ENCODE measurements at regions not wholly inside any gene's neighbourhood (a gene's known extent, or its start where the extent isn't known, plus 50 kb on each side); places are given as distances from the start of the nearest gene placed in this dataset.

DNA sequence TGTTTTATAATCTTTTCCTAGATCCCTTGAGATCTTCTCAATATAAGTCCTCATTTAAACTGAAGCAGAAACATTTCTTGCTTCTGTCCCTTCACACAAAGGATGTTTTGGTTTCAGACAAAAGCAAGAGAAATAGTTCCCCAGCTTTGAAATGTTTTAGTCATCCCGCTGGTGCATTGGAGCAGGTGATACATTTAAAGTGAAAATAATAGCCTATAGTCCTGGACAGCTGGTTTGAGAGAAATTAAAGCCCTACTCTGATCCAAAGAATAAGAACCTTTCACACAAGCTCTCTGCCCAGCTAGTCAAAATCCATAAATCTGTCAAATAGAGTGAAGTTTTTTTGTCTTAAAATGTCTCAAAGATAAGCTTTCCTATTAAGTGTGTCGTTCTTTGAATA, 79.4 kb downstream of the LUZP4 start:
- H3K9me3 Mint-ChIP-seq (ENCODE audit: low read depth), result no peaks in the 10 kb centered on the region
- no peak for DNase-seq (ENCODE audit: low spot score, unreplicated experiment)
- H3K36me3 Mint-ChIP-seq (ENCODE audit: insufficient read depth), result no peaks in the 10 kb centered on the region
- H3K27me3 Mint-ChIP-seq, result no peaks in the 10 kb centered on the region
- peaks cover 18% of the 10 kb centered on the region for H3K4me1 Mint-ChIP-seq (ENCODE audit: low read depth)
- TF ChIP-seq, protein P1, sequence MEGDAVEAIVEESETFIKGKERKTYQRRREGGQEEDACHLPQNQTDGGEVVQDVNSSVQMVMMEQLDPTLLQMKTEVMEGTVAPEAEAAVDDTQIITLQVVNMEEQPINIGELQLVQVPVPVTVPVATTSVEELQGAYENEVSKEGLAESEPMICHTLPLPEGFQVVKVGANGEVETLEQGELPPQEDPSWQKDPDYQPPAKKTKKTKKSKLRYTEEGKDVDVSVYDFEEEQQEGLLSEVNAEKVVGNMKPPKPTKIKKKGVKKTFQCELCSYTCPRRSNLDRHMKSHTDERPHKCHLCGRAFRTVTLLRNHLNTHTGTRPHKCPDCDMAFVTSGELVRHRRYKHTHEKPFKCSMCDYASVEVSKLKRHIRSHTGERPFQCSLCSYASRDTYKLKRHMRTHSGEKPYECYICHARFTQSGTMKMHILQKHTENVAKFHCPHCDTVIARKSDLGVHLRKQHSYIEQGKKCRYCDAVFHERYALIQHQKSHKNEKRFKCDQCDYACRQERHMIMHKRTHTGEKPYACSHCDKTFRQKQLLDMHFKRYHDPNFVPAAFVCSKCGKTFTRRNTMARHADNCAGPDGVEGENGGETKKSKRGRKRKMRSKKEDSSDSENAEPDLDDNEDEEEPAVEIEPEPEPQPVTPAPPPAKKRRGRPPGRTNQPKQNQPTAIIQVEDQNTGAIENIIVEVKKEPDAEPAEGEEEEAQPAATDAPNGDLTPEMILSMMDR (IDR thresholded peaks at IDR 0.05; ENCODE audit: unreplicated experiment), result no peak
- H3K27ac Mint-ChIP-seq, result no peak overlapping the region
- H3K4me3 Mint-ChIP-seq (ENCODE audit: low read depth), result no peak overlapping the region

DNA sequence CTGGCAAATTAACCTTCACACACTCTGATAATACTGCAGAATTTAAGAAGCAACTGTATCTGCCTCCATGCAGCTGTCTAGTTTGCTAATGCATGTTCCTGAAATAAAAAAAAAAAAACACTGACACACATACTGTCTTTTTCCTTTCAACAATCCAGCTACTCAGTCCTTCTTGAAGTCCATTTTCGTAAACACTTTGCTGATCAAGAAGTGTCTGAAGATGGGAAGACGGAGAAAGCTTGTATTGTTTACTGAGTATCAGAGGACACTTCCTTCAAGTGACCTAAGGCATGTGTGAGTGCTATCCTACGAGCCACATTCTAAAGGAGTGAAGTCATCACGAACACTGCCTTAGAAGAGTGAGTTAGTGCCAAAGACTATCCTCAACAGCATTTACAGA, 82.6 kb downstream of the LUZP4 start:
- H3K36me3 Mint-ChIP-seq (ENCODE audit: insufficient read depth), result no peaks in the 10 kb centered on the region
- peak overlapping the region; percentile 90 for H3K27ac Mint-ChIP-seq
- peaks cover 6% of the 10 kb centered on the region for H3K9me3 Mint-ChIP-seq (ENCODE audit: low read depth)

DNA sequence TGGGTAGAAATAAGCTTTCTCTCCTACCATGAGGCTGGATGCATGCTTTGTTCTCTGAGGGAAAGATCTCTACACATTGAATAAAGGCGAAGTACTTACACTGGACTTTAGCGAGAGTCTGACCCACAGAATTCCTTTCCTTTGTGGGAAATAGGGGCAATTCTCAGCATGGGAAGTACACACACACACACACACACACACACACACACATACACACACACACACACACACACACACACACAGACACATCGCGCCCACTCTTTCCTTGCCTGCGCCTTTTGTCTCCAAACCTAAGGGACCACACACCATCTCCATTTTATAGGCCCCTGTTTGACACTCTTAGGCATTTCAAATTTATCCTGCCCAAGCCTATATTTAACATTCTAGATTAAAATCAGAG, 83.8 kb downstream of the LUZP4 start:
- Mint-ChIP-seq H3K4me1 (ENCODE audit: low read depth) (peaks cover 9% of the 10 kb centered on the region), H3K27ac (peak overlapping the region; percentile 56), H3K9me3 (ENCODE audit: low read depth) (peaks cover 6% of the 10 kb centered on the region), H3K4me3 (ENCODE audit: low read depth) (no peak overlapping the region), H3K36me3 (ENCODE audit: insufficient read depth) (no peaks in the 10 kb centered on the region), H3K27me3 (no peaks in the 10 kb centered on the region)
- TF ChIP-seq, protein P1 (IDR thresholded peaks at IDR 0.05; ENCODE audit: unreplicated experiment), result no peak
- DNase-seq (ENCODE audit: low spot score, unreplicated experiment), result no peak

More for the DNA sequence above, 82.6 kb downstream of the LUZP4 start:
- H3K27me3 Mint-ChIP-seq, result no peaks in the 10 kb centered on the region
- no peak overlapping the region for H3K4me3 Mint-ChIP-seq (ENCODE audit: low read depth)
- TF ChIP-seq, protein P1 (IDR thresholded peaks at IDR 0.05; ENCODE audit: unreplicated experiment), result no peak
- H3K4me1 Mint-ChIP-seq (ENCODE audit: low read depth), result peaks cover 9% of the 10 kb centered on the region
- no peak for DNase-seq (ENCODE audit: low spot score, unreplicated experiment)

DNA sequence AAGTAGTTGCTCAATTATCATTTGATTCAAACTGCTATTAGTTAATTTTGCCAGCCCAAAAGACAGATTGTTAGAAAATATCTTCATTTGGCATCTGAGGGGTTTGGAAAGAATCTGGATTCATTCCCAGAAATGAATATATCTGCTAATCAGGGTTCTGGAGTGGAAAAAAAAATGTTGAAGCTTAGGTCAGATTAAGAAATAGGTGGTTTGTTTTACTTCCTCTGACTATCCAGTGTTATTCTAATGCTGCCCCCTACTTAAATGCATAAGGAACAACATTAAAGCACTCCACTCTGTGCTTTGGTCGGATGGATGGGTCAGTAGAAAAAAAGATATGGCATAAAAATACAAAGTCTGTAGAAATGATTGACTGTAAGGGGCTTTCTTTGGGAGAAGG, 89.0 kb downstream of the LUZP4 start:
- Mint-ChIP-seq H3K27me3 (no peaks in the 10 kb centered on the region), H3K9me3 (ENCODE audit: low read depth) (peaks cover 6% of the 10 kb centered on the region), H3K4me3 (ENCODE audit: low read depth) (no peak overlapping the region), H3K4me1 (ENCODE audit: low read depth) (no peaks in the 10 kb centered on the region), H3K27ac (no peak overlapping the region), H3K36me3 (ENCODE audit: insufficient read depth) (no peaks in the 10 kb centered on the region)
- no peak for DNase-seq (ENCODE audit: low spot score, unreplicated experiment)
- TF ChIP-seq, protein P1 (IDR thresholded peaks at IDR 0.05; ENCODE audit: unreplicated experiment), result no peak

DNA sequence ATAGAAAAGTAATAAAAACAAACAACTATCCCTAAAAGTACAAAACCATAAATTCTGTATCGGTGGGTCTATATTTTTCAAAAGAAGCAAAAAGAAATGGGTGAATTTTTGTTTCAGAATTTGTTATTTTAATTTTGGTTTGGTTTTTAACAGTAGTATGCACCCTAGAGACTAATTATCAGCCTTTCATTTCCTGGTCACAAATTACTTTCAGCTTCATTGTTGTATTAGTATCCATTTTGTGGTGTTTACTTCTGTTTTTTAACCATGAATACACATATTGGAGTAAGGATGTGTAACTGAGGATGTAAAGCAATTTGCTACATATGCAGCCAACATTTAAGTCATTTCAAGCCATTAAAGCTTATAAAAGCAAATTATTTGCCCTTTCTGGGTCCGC, 97.8 kb downstream of the LUZP4 start:
- no peaks in the 10 kb centered on the region for H3K36me3 Mint-ChIP-seq (ENCODE audit: insufficient read depth)
- H3K4me3 Mint-ChIP-seq (ENCODE audit: low read depth), result no peak overlapping the region
- H3K4me1 Mint-ChIP-seq (ENCODE audit: low read depth), result peaks cover 4% of the 10 kb centered on the region
- H3K27ac Mint-ChIP-seq, result no peak overlapping the region
- no peaks in the 10 kb centered on the region for H3K9me3 Mint-ChIP-seq (ENCODE audit: low read depth)
- TF ChIP-seq, protein P1 (IDR thresholded peaks at IDR 0.05; ENCODE audit: unreplicated experiment), result no peak
- no peak for DNase-seq (ENCODE audit: low spot score, unreplicated experiment)
- peaks cover 3% of the 10 kb centered on the region for H3K27me3 Mint-ChIP-seq
